ENCODE measurements at regions not wholly inside any gene's neighbourhood (a gene's known extent, or its start where the extent isn't known, plus 50 kb on each side); places are given as distances from the start of the nearest gene placed in this dataset.

DNA sequence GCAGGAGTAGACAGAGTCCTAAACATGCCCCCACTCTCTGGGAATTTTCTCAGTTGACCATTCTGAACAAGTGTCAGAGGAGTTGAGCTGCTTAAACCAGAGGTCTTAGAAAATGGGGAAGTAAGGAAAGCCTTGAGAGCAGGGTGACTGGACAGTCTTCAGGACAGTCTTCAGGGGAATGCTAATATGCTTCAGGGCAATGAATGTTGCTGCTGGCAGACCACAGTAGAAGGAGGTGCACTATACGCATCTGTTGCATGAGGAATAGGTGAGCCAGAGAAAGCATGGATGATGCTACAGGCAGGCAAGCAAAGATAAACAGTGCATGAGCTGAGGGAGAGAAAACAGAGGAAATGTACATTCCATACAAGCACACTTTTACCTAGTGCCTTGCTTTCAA lies 196.6 kb upstream of the GPR12 start:
- DNase-seq (ENCODE audit: extremely low read depth in 1 of 4, low spot score in 3 of 4) (no peak), FAIRE-seq (peak; percentile 58), ATAC-seq (peak; percentile 59)
- Histone ChIP-seq H2AFZ (ENCODE audit: low read depth, low read length) (peak overlapping the region; percentile 45; the same call in 1 of the 2 replicates), H3K79me2 (ENCODE audit: control insufficient read depth, insufficient read depth, low read length) (no peaks in the 10 kb centered on the region), H3K4me3 (no peak overlapping the region), H3K9ac (ENCODE audit: insufficient read depth in 1 of 2, low read depth in 2 of 2, low read length in 2 of 2) (no peak overlapping the region), H3K4me2 (ENCODE audit: insufficient read depth, low read length) (no peak overlapping the region), H3K27me3 (ENCODE audit: control insufficient read depth in 2 of 2, insufficient read depth in 2 of 2, low read length in 2 of 2) (no peaks in the 10 kb centered on the region), H3K36me3 (ENCODE audit: control insufficient read depth, insufficient read depth, low read length) (no peaks in the 10 kb centered on the region), H3K9me3 (replicated peaks; ENCODE audit: control insufficient read depth, insufficient read depth, low read depth, low read length) (no peaks in the 10 kb centered on the region), H3K4me1 (replicated peaks in 1 of 2; ENCODE audit: control insufficient read depth in 2 of 2, insufficient read depth in 2 of 2, low read length in 2 of 2) (peaks cover 8 to 12% of the 10 kb centered on the region in 2 experiments; a peak in 4 of 5 replicates), H3K9me1 (ENCODE audit: control insufficient read depth, insufficient read depth, low read length) (no peaks in the 10 kb centered on the region), H3K27ac (ENCODE audit: extremely low read depth, low read depth, low read length) (no peak overlapping the region), H4K20me1 (replicated peaks; ENCODE audit: control insufficient read depth, insufficient read depth, low read length) (no peaks in the 10 kb centered on the region)
- intact Hi-C loops (cut with micrococcal nuclease) (no loop called here), in situ Hi-C loops (cut with MboI) (loop anchor here (10.0 kb wide), 1 partner anchor 1028 kb away; the partner anchor contains the start of gene URAD)
- WGBS (ENCODE audit: insufficient coverage, low coverage, missing lambda C conversion rate), result 0% methylated on average over 1 of the region's 1 CpG
- ChIA-PET CTCF (ENCODE audit: low intra/inter-chr PET ratio) (no interaction called here), POLR2A (interaction anchor here (0.5 to 2.7 kb wide), 6 partner anchors 10 to 443 kb away, joined by 3 to 10 read pairs (median 4); no protein-coding TSS in a partner anchor)
- BruUV-seq (replicated peaks), result no TSS peak
- TF ChIP-seq, protein P1, sequence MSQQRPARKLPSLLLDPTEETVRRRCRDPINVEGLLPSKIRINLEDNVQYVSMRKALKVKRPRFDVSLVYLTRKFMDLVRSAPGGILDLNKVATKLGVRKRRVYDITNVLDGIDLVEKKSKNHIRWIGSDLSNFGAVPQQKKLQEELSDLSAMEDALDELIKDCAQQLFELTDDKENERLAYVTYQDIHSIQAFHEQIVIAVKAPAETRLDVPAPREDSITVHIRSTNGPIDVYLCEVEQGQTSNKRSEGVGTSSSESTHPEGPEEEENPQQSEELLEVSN (IDR thresholded peaks at IDR 0.05; ENCODE audit: borderline replicate concordance in 1 of 2, extremely low read depth in 1 of 2, insufficient read depth in 1 of 2, insufficient read length in 1 of 2, low read depth in 1 of 2, low read length in 1 of 2, poor library complexity in 1 of 2, severe bottlenecking in 1 of 2), result no peak
- TF ChIP-seq ZNF57 (CRISPR knock-in tag; IDR thresholded peaks at IDR 0.05), result no peak
- TF ChIP-seq EWSR1 (IDR thresholded peaks at IDR 0.05; ENCODE audit: borderline replicate concordance, low read depth, partially characterized antibody), result no peak
- no peak for TF ChIP-seq SAFB2 (IDR thresholded peaks at IDR 0.05; ENCODE audit: borderline replicate concordance, low read depth, low read length, severe bottlenecking)
- TF ChIP-seq, protein P2, sequence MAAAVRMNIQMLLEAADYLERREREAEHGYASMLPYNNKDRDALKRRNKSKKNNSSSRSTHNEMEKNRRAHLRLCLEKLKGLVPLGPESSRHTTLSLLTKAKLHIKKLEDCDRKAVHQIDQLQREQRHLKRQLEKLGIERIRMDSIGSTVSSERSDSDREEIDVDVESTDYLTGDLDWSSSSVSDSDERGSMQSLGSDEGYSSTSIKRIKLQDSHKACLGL (CRISPR knock-in tag; IDR thresholded peaks at IDR 0.05; ENCODE audit: borderline replicate concordance, poor library complexity, severe bottlenecking), result no peak
- TF ChIP-seq KDM2B (CRISPR knock-in tag; IDR thresholded peaks at IDR 0.05), result no peak
- no peak for TF ChIP-seq SNRNP70 (optimal IDR thresholded peaks at IDR 0.05; ENCODE audit: low read depth, low read length)
- no peak for TF ChIP-seq SMAD1 (IDR thresholded peaks at IDR 0.05; ENCODE audit: low read depth, low read length, partially characterized antibody)
- TF ChIP-seq ZNF263 (CRISPR knock-in tag; IDR thresholded peaks at IDR 0.05; ENCODE audit: borderline replicate concordance), result no peak
- TF ChIP-seq, protein P3, sequence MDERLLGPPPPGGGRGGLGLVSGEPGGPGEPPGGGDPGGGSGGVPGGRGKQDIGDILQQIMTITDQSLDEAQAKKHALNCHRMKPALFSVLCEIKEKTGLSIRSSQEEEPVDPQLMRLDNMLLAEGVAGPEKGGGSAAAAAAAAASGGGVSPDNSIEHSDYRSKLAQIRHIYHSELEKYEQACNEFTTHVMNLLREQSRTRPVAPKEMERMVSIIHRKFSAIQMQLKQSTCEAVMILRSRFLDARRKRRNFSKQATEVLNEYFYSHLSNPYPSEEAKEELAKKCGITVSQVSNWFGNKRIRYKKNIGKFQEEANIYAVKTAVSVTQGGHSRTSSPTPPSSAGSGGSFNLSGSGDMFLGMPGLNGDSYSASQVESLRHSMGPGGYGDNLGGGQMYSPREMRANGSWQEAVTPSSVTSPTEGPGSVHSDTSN (CRISPR knock-in tag; IDR thresholded peaks at IDR 0.05; ENCODE audit: low read depth), result no peak
- TF ChIP-seq, protein P3 (tag; conservative IDR thresholded peaks at IDR 0.05; ENCODE audit: low read depth), result no peak
- no peak for TF ChIP-seq SRSF9 (IDR thresholded peaks at IDR 0.05; ENCODE audit: borderline replicate concordance, low read depth, low read length)
- no peak for TF ChIP-seq MXI1 (IDR thresholded peaks at IDR 0.05; ENCODE audit: low read depth, low read length)
- no peak for TF ChIP-seq ZNF134 (CRISPR knock-in tag; conservative IDR thresholded peaks at IDR 0.05)
- no peak for TF ChIP-seq ZNF589 (CRISPR knock-in tag; IDR thresholded peaks at IDR 0.05; ENCODE audit: low read depth)
- TF ChIP-seq RAD51 (IDR thresholded peaks at IDR 0.05; ENCODE audit: borderline replicate concordance, low read depth), result no peak

Measured in K562 (cell line).